HUDEP-2 (cell line): ENCODE measurements at regions not wholly inside any gene's neighbourhood (a gene's known extent, or its start where the extent isn't known, plus 50 kb on each side); places are given as distances from the start of the nearest gene placed in this dataset.
A peak's percentile ranks its signal among the peaks of the same experiment; 100 is the strongest.

Source experiments
- DNase-seq, 76 experiments: peaks; one replicate each; lab custom pipeline; 2025; ENCODE audit not compliant: unreplicated experiment in 76 of 76; lab: John Stamatoyannopoulos, UW

GRCh38 chr17:17398188-17398942 lies 78.4 kb upstream of the MED9 start:
- no peak for DNase-seq

GRCh38 chr17:17398943-17399926 lies 77.6 kb upstream of the MED9 start:
- peak in 6 of 76 experiments; percentile 3 to 31 (median 10) for DNase-seq

GRCh38 chr17:17400070-17400469 lies 76.7 kb upstream of the MED9 start:
- DNase-seq: no peak

GRCh38 chr17:17400566-17401184 lies 76.1 kb upstream of the MED9 start:
- no peak for DNase-seq

- DNase-seq: peak in 50 of 76 experiments; percentile 11 to 77 (median 42)
These were observed 75.5 kb upstream of the MED9 start for GRCh38 chr17:17401271-17401781.

- no peak for DNase-seq
These were observed 74.2 kb upstream of the MED9 start for GRCh38 chr17:17402558-17402957.

GRCh38 chr17:17403065-17403464 lies 73.7 kb upstream of the MED9 start:
- DNase-seq: no peak

- DNase-seq: no peak
These were observed 72.8 kb upstream of the MED9 start for GRCh38 chr17:17403899-17404576.

- DNase-seq: no peak
These were observed 71.1 kb upstream of the MED9 start for GRCh38 chr17:17405673-17406072.

GRCh38 chr17:17406225-17406624 lies 70.6 kb upstream of the MED9 start:
- no peak for DNase-seq

- DNase-seq: no peak
These were observed 68.5 kb upstream of the MED9 start for GRCh38 chr17:17408236-17408794.

- DNase-seq: no peak
These were observed 66.4 kb upstream of the MED9 start for GRCh38 chr17:17410357-17410756.

GRCh38 chr17:17411692-17412091 lies 65.1 kb upstream of the MED9 start:
- DNase-seq: no peak

- no peak for DNase-seq
These were observed 64.5 kb upstream of the MED9 start for GRCh38 chr17:17412326-17412725.

GRCh38 chr17:17413215-17413792 lies 63.5 kb upstream of the MED9 start:
- no peak for DNase-seq

- no peak for DNase-seq
These were observed 63.0 kb upstream of the MED9 start for GRCh38 chr17:17413821-17414220.

GRCh38 chr17:17414341-17414805 lies 62.4 kb upstream of the MED9 start:
- peak in 11 of 76 experiments; percentile 12 to 47 (median 21) for DNase-seq

GRCh38 chr17:17415006-17415405 lies 61.8 kb upstream of the MED9 start:
- no peak for DNase-seq

GRCh38 chr17:17416007-17416399 lies 60.8 kb upstream of the MED9 start:
- peak in 58 of 76 experiments; percentile 10 to 79 (median 44) for DNase-seq
